SKM-1 (cell line): ENCODE measurements at regions not wholly inside any gene's neighbourhood (a gene's known extent, or its start where the extent isn't known, plus 50 kb on each side); places are given as distances from the start of the nearest gene placed in this dataset.

Experiments used
- DNase-seq: peaks from one replicate; lab custom pipeline; 2025; ENCODE audit not compliant: unreplicated experiment; lab: John Stamatoyannopoulos, UW

GRCh38 chr6:168972128-168972527 lies 281.5 kb downstream of the THBS2 start:
- no peak for DNase-seq

- DNase-seq = no peak
Measured at GRCh38 chr6:168971549-168971948, 282.1 kb downstream of the THBS2 start.

- DNase-seq = no peak
Measured at GRCh38 chr6:168968801-168969200, 284.8 kb downstream of the THBS2 start.

GRCh38 chr6:168968228-168968627 lies 285.4 kb downstream of the THBS2 start:
- DNase-seq = peak; percentile 29

GRCh38 chr6:168967281-168967925 lies 286.2 kb downstream of the THBS2 start:
- DNase-seq = no peak

GRCh38 chr6:168964138-168964835 lies 289.4 kb downstream of the THBS2 start:
- no peak for DNase-seq

- DNase-seq = no peak
Measured at GRCh38 chr6:168962886-168963285, 290.8 kb downstream of the THBS2 start.

- DNase-seq = no peak
Measured at GRCh38 chr6:168961264-168961656, 292.4 kb downstream of the THBS2 start.

GRCh38 chr6:168960551-168961263 lies 292.9 kb downstream of the THBS2 start:
- no peak for DNase-seq

- no peak for DNase-seq
Measured at GRCh38 chr6:168959696-168960095, 293.9 kb downstream of the THBS2 start.

GRCh38 chr6:168956884-168957730 lies 296.5 kb downstream of the THBS2 start:
- DNase-seq = peak; percentile 32

- no peak for DNase-seq
Measured at GRCh38 chr6:168956141-168956838, 297.4 kb downstream of the THBS2 start.

GRCh38 chr6:168953461-168953860 lies 300.2 kb downstream of the THBS2 start:
- no peak for DNase-seq

- DNase-seq = no peak
Measured at GRCh38 chr6:168951217-168951616, 302.4 kb downstream of the THBS2 start.

GRCh38 chr6:168950858-168951214 lies 302.8 kb downstream of the THBS2 start:
- DNase-seq = no peak

- DNase-seq = no peak
Measured at GRCh38 chr6:168949981-168950857, 303.4 kb downstream of the THBS2 start.

GRCh38 chr6:168948990-168949531 lies 304.6 kb downstream of the THBS2 start:
- DNase-seq = no peak

GRCh38 chr6:168948002-168948401 lies 305.6 kb downstream of the THBS2 start:
- no peak for DNase-seq

- DNase-seq = no peak
Measured at GRCh38 chr6:168943231-168943905, 310.3 kb downstream of the THBS2 start.
